Duodenal mucosa (tissue), 2 donors: ENCODE measurements at regions not wholly inside any gene's neighbourhood (a gene's known extent, or its start where the extent isn't known, plus 50 kb on each side); places are given as distances from the start of the nearest gene placed in this dataset.

Experiments used
- H3K27ac ChIP-seq: one replicate; pipeline ENCODE4 v1.7.0; 2013; ENCODE audit warnings: low read depth, low read length
- H3K27me3 ChIP-seq, 2 donors: one replicate each; pipeline ENCODE4 v1.7.0; 2013; ENCODE audit warnings: low read length in 2 of 2, control low read depth in 1 of 2; ENCODE audit not compliant: insufficient read depth in 2 of 2, control insufficient read depth in 1 of 2
- H3K36me3 ChIP-seq, 2 donors: one replicate each; pipeline ENCODE4 v1.7.0; 2013; ENCODE audit warnings: low read length in 2 of 2, control low read depth in 1 of 2; ENCODE audit not compliant: insufficient read depth in 2 of 2, control insufficient read depth in 1 of 2
- H3K4me1 ChIP-seq, 2 donors: one replicate each; pipeline ENCODE4 v1.7.0; 2013; ENCODE audit warnings: low read length in 2 of 2, control low read depth in 1 of 2; ENCODE audit not compliant: insufficient read depth in 2 of 2, control insufficient read depth in 1 of 2
- H3K4me3 ChIP-seq, 2 donors: one replicate each; pipeline ENCODE4 v1.7.0; 2013; ENCODE audit warnings: low read length in 2 of 2, low read depth in 1 of 2
- H3K9ac ChIP-seq, 2 donors: one replicate each; pipeline ENCODE4 v1.7.0; 2013; ENCODE audit warnings: low read length in 2 of 2, low read depth in 1 of 2
- H3K9me3 ChIP-seq, 2 donors: one replicate each; pipeline ENCODE4 v1.7.0; 2013; ENCODE audit warnings: low read length in 2 of 2, control low read depth in 1 of 2; ENCODE audit not compliant: control insufficient read depth in 1 of 2

- Histone ChIP-seq H3K27ac (no peak overlapping the region), H3K27me3 (no peaks in the 10 kb centered on the region), H3K36me3 (no peaks in the 10 kb centered on the region), H3K9me3 (no peaks in the 10 kb centered on the region), H3K9ac (no peak overlapping the region), H3K4me1 (no peaks in the 10 kb centered on the region), H3K4me3 (no peak overlapping the region)
Observed at GRCh38 chr13:59144700-59145099, 1019.0 kb downstream of the DIAPH3 start.

GRCh38 chr13:59145381-59145780 lies 1018.3 kb downstream of the DIAPH3 start:
- H3K9ac ChIP-seq = no peak overlapping the region
- H3K9me3 ChIP-seq = no peaks in the 10 kb centered on the region
- H3K4me1 ChIP-seq = no peaks in the 10 kb centered on the region
- no peaks in the 10 kb centered on the region for H3K36me3 ChIP-seq
- H3K4me3 ChIP-seq = no peak overlapping the region
- no peaks in the 10 kb centered on the region for H3K27me3 ChIP-seq
- no peak overlapping the region for H3K27ac ChIP-seq

- no peaks in the 10 kb centered on the region for H3K4me1 ChIP-seq
- no peaks in the 10 kb centered on the region for H3K36me3 ChIP-seq
- peaks cover 0 to 2% of the 10 kb centered on the region in 2 donors for H3K9me3 ChIP-seq
- H3K4me3 ChIP-seq = no peak overlapping the region
- H3K9ac ChIP-seq = no peak overlapping the region
- no peaks in the 10 kb centered on the region for H3K27me3 ChIP-seq
- H3K27ac ChIP-seq = no peak overlapping the region
Observed at GRCh38 chr13:59157181-59157580, 1006.5 kb downstream of the DIAPH3 start.

- H3K27me3 ChIP-seq = no peaks in the 10 kb centered on the region
- no peaks in the 10 kb centered on the region for H3K4me1 ChIP-seq
- no peak overlapping the region for H3K9ac ChIP-seq
- no peak overlapping the region for H3K27ac ChIP-seq
- no peaks in the 10 kb centered on the region for H3K36me3 ChIP-seq
- no peak overlapping the region for H3K4me3 ChIP-seq
- no peaks in the 10 kb centered on the region for H3K9me3 ChIP-seq
Observed at GRCh38 chr13:59166174-59166573, 997.6 kb downstream of the DIAPH3 start.

- H3K4me3 ChIP-seq = no peak overlapping the region
- no peaks in the 10 kb centered on the region for H3K36me3 ChIP-seq
- H3K4me1 ChIP-seq = no peaks in the 10 kb centered on the region
- no peaks in the 10 kb centered on the region for H3K9me3 ChIP-seq
- no peak overlapping the region for H3K9ac ChIP-seq
- no peak overlapping the region for H3K27ac ChIP-seq
- no peaks in the 10 kb centered on the region for H3K27me3 ChIP-seq
Observed at GRCh38 chr13:59172076-59172475, 991.7 kb downstream of the DIAPH3 start.

- H3K9me3 ChIP-seq = no peaks in the 10 kb centered on the region
- no peaks in the 10 kb centered on the region for H3K4me1 ChIP-seq
- no peak overlapping the region for H3K9ac ChIP-seq
- H3K27me3 ChIP-seq = no peaks in the 10 kb centered on the region
- H3K4me3 ChIP-seq = no peak overlapping the region
- H3K27ac ChIP-seq = no peak overlapping the region
- H3K36me3 ChIP-seq = no peaks in the 10 kb centered on the region
Observed at GRCh38 chr13:59176775-59177174, 987.0 kb downstream of the DIAPH3 start.

- no peak overlapping the region for H3K9ac ChIP-seq
- H3K4me3 ChIP-seq = no peak overlapping the region
- no peaks in the 10 kb centered on the region for H3K27me3 ChIP-seq
- no peak overlapping the region for H3K27ac ChIP-seq
- no peaks in the 10 kb centered on the region for H3K9me3 ChIP-seq
- no peaks in the 10 kb centered on the region for H3K4me1 ChIP-seq
- H3K36me3 ChIP-seq = no peaks in the 10 kb centered on the region
Observed at GRCh38 chr13:59178344-59178743, 985.4 kb downstream of the DIAPH3 start.

- Histone ChIP-seq H3K4me3 (no peak overlapping the region), H3K27me3 (no peaks in the 10 kb centered on the region), H3K27ac (no peak overlapping the region), H3K9me3 (no peaks in the 10 kb centered on the region), H3K36me3 (no peaks in the 10 kb centered on the region), H3K9ac (no peak overlapping the region), H3K4me1 (no peaks in the 10 kb centered on the region)
Observed at GRCh38 chr13:59182241-59182640, 981.5 kb downstream of the DIAPH3 start.

GRCh38 chr13:59197397-59197796 lies 966.3 kb downstream of the DIAPH3 start:
- H3K27ac ChIP-seq = no peak overlapping the region
- no peaks in the 10 kb centered on the region for H3K27me3 ChIP-seq
- H3K9ac ChIP-seq = no peak overlapping the region
- no peak overlapping the region for H3K4me3 ChIP-seq
- H3K9me3 ChIP-seq = no peaks in the 10 kb centered on the region
- H3K4me1 ChIP-seq = peaks cover 0 to 11% of the 10 kb centered on the region in 2 donors
- no peaks in the 10 kb centered on the region for H3K36me3 ChIP-seq

- no peak overlapping the region for H3K4me3 ChIP-seq
- H3K36me3 ChIP-seq = no peaks in the 10 kb centered on the region
- no peaks in the 10 kb centered on the region for H3K27me3 ChIP-seq
- H3K4me1 ChIP-seq = peaks cover 0 to 18% of the 10 kb centered on the region in 2 donors
- H3K9me3 ChIP-seq = no peaks in the 10 kb centered on the region
- no peak overlapping the region for H3K9ac ChIP-seq
- H3K27ac ChIP-seq = no peak overlapping the region
Observed at GRCh38 chr13:59201841-59202240, 961.9 kb downstream of the DIAPH3 start.

- no peak overlapping the region for H3K27ac ChIP-seq
- no peak overlapping the region for H3K4me3 ChIP-seq
- H3K36me3 ChIP-seq = no peaks in the 10 kb centered on the region
- H3K4me1 ChIP-seq = peaks cover 0 to 24% of the 10 kb centered on the region in 2 donors
- H3K27me3 ChIP-seq = no peaks in the 10 kb centered on the region
- H3K9ac ChIP-seq = no peak overlapping the region
- H3K9me3 ChIP-seq = no peaks in the 10 kb centered on the region
Observed at GRCh38 chr13:59203855-59204254, 959.9 kb downstream of the DIAPH3 start.
